Fibroblast of lung (primary cell): ENCODE measurements at regions not wholly inside any gene's neighbourhood (a gene's known extent, or its start where the extent isn't known, plus 50 kb on each side); places are given as distances from the start of the nearest gene placed in this dataset.
A peak's percentile ranks its signal among the peaks of the same experiment; 100 is the strongest.

Experiments
- DNase-seq, 2 donors: peaks; one replicate each; pipeline versions ENCODE4 v3.0.0 to v3.0.0-alpha.2; 2010; ENCODE audit warnings: low read depth in 2 of 2
- H2AFZ ChIP-seq: 2 replicates; pipeline ENCODE4 v1.5.1; 2012; ENCODE audit warnings: low read length, control low read depth, inconsistent platforms
- H3K27ac ChIP-seq: 2 replicates; pipeline ENCODE4 v1.5.1; 2011; ENCODE audit warnings: low read length, control low read depth; ENCODE audit not compliant: insufficient read depth
- H3K27me3 ChIP-seq: 2 replicates; pipeline ENCODE4 v1.5.1; 2011; ENCODE audit warnings: mild to moderate bottlenecking, low read length; ENCODE audit not compliant: control insufficient read depth, insufficient read depth
- H3K36me3 ChIP-seq: 2 replicates; pipeline ENCODE4 v1.5.1; 2011; ENCODE audit warnings: low read length; ENCODE audit not compliant: control insufficient read depth, insufficient read depth
- H3K4me1 ChIP-seq: 2 replicates; pipeline ENCODE4 v1.5.1; 2011; ENCODE audit warnings: low read length; ENCODE audit not compliant: control insufficient read depth, insufficient read depth; ENCODE audit errors: extremely low read depth
- H3K4me2 ChIP-seq: 2 replicates; pipeline ENCODE4 v1.5.1; 2011; ENCODE audit warnings: low read length, control low read depth; ENCODE audit not compliant: insufficient read depth; ENCODE audit errors: extremely low read depth
- H3K4me3 ChIP-seq, 4 experiments: fragments of 200-600 bp in 1 of 4; sonication (generic) in 1 of 4; replicated peaks in 1 of 4; 2 replicates each; pipeline ENCODE4 v1.5.1; 2011 to 2016; ENCODE audit warnings: low read length in 4 of 4, low read depth in 3 of 4, mild to moderate bottlenecking in 3 of 4, control low read depth in 2 of 4, inconsistent platforms in 1 of 4, mixed read lengths in 1 of 4; ENCODE audit not compliant: insufficient read depth in 1 of 4; ENCODE audit errors: control extremely low read depth in 1 of 4
- H3K79me2 ChIP-seq: 2 replicates; pipeline ENCODE4 v1.5.1; 2012; ENCODE audit warnings: mild to moderate bottlenecking, low read length, inconsistent platforms; ENCODE audit not compliant: control insufficient read depth, insufficient read depth
- H3K9ac ChIP-seq: 2 replicates; pipeline ENCODE4 v1.5.1; 2011; ENCODE audit warnings: mild to moderate bottlenecking, low read length, control low read depth; ENCODE audit not compliant: insufficient read depth
- H3K9me3 ChIP-seq: 2 replicates; pipeline ENCODE4 v1.5.1; 2012; ENCODE audit warnings: low read depth, low read length; ENCODE audit not compliant: control insufficient read depth, insufficient read depth
- H4K20me1 ChIP-seq: 2 replicates; pipeline ENCODE4 v1.5.1; 2011; ENCODE audit warnings: low read length; ENCODE audit not compliant: control insufficient read depth, insufficient read depth; ENCODE audit errors: extremely low read depth
- EZH2 ChIP-seq: IDR thresholded peaks from 2 replicates; pipeline ENCODE4 v1.5.1; 2012; ENCODE audit warnings: low read length, control low read depth, mild to moderate bottlenecking; ENCODE audit errors: missing control alignments
- TF ChIP-seq, protein P1 (sequence below), 2 donors: IDR thresholded peaks in 1 of 2; conservative IDR thresholded peaks in 1 of 2; 1 replicate in 1 of 2; 2 replicates in 1 of 2; pipeline ENCODE4 v1.5.1; 2011 to 2012; ENCODE audit warnings: low read length in 2 of 2, control low read depth in 1 of 2, inconsistent platforms in 1 of 2, low read depth in 1 of 2, mild to moderate bottlenecking in 1 of 2

DNA sequence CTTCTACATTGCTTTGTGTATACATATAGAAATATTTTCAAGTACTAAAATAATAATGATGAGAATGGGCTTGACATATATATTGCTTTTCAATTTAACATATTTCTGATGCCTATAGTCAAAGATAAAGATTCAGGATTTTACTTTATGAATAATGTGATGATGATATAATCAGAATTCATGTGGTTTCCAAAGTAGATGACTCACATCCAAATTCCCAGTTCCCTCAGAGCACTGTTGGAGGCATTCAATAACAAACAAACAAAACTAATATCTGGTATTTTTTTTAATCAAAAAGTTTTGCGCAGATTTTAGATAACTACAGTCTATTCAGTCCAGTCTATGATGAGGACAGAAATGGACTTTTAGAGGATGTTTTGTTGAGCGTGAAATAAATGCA is 2094.5 kb upstream of the CELF4 start:
- no peaks in the 10 kb centered on the region for H3K27me3 ChIP-seq
- no peak overlapping the region for H3K9ac ChIP-seq
- H2AFZ ChIP-seq = no peak overlapping the region
- no peaks in the 10 kb centered on the region for H3K9me3 ChIP-seq
- DNase-seq = peak; percentile 44 to 59
- TF ChIP-seq, protein P1, sequence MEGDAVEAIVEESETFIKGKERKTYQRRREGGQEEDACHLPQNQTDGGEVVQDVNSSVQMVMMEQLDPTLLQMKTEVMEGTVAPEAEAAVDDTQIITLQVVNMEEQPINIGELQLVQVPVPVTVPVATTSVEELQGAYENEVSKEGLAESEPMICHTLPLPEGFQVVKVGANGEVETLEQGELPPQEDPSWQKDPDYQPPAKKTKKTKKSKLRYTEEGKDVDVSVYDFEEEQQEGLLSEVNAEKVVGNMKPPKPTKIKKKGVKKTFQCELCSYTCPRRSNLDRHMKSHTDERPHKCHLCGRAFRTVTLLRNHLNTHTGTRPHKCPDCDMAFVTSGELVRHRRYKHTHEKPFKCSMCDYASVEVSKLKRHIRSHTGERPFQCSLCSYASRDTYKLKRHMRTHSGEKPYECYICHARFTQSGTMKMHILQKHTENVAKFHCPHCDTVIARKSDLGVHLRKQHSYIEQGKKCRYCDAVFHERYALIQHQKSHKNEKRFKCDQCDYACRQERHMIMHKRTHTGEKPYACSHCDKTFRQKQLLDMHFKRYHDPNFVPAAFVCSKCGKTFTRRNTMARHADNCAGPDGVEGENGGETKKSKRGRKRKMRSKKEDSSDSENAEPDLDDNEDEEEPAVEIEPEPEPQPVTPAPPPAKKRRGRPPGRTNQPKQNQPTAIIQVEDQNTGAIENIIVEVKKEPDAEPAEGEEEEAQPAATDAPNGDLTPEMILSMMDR (conservative IDR thresholded peaks at IDR 0.05 in 1 of 2, IDR thresholded peaks at IDR 0.05 in 1 of 2; ENCODE audit: low read depth in 1 of 2, low read length in 2 of 2) = no peak
- no peak for TF ChIP-seq EZH2
- H3K4me1 ChIP-seq = no peaks in the 10 kb centered on the region
- H3K4me3 ChIP-seq = no peak overlapping the region
- H3K4me2 ChIP-seq = no peak overlapping the region
- H3K27ac ChIP-seq = no peak overlapping the region
- H3K36me3 ChIP-seq = no peaks in the 10 kb centered on the region
- no peaks in the 10 kb centered on the region for H3K79me2 ChIP-seq
- no peaks in the 10 kb centered on the region for H4K20me1 ChIP-seq

DNA sequence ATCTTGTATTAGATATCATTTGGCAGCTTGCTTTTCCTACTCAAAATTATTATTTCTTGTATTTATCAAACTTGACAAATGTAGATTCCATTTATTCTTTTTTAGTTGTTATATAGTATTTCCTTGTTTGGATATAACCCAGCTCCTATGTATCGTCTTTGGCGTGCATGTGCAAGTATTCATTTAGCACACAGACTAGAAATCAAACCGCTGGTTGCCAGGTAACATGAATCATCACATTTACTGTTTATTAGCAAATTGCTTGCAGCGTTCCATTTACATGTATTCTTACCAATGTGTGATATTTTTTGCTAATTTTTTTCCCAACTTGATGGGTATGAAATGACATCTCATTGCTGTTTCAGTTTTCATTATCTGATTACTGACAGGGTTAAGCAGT is 2089.7 kb upstream of the CELF4 start:
- Histone ChIP-seq H3K9ac (no peak overlapping the region), H3K36me3 (no peaks in the 10 kb centered on the region), H2AFZ (no peak overlapping the region), H3K9me3 (no peaks in the 10 kb centered on the region), H3K79me2 (no peaks in the 10 kb centered on the region), H3K4me1 (no peaks in the 10 kb centered on the region), H3K4me3 (no peak overlapping the region), H3K27ac (no peak overlapping the region), H4K20me1 (no peaks in the 10 kb centered on the region), H3K4me2 (no peak overlapping the region), H3K27me3 (no peaks in the 10 kb centered on the region)
- TF ChIP-seq, protein P1 (conservative IDR thresholded peaks at IDR 0.05 in 1 of 2, IDR thresholded peaks at IDR 0.05 in 1 of 2; ENCODE audit: low read depth in 1 of 2, low read length in 2 of 2) = no peak
- no peak for TF ChIP-seq EZH2
- DNase-seq = no peak

DNA sequence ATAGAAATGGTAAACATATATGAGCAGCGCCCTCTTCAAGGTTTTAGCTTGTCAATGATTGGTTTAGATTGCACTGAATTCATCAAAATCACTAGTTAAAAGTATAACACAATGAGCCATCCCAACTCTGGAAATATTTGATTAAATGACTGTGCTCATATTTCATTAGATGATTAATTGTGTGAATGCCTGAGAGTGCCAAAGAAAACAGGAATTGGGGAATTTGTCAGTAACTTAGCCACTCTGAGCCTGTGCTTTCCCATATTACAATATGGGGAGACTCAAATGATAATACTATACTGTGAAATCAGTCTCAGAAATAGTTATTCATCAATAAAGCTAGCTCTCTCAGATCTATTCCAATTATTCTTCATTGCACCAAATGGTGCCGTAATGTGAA is 2087.6 kb upstream of the CELF4 start:
- no peak overlapping the region for H3K27ac ChIP-seq
- no peak overlapping the region for H3K4me3 ChIP-seq
- no peak for DNase-seq
- no peaks in the 10 kb centered on the region for H3K9me3 ChIP-seq
- no peaks in the 10 kb centered on the region for H3K79me2 ChIP-seq
- H4K20me1 ChIP-seq = no peaks in the 10 kb centered on the region
- H2AFZ ChIP-seq = no peak overlapping the region
- no peaks in the 10 kb centered on the region for H3K27me3 ChIP-seq
- H3K4me2 ChIP-seq = no peak overlapping the region
- TF ChIP-seq, protein P1 (conservative IDR thresholded peaks at IDR 0.05 in 1 of 2, IDR thresholded peaks at IDR 0.05 in 1 of 2; ENCODE audit: low read depth in 1 of 2, low read length in 2 of 2) = no peak
- no peak for TF ChIP-seq EZH2
- H3K9ac ChIP-seq = no peak overlapping the region
- no peaks in the 10 kb centered on the region for H3K4me1 ChIP-seq
- no peaks in the 10 kb centered on the region for H3K36me3 ChIP-seq
